Esophagus squamous epithelium (tissue), 5 donors: ENCODE measurements at regions not wholly inside any gene's neighbourhood (a gene's known extent, or its start where the extent isn't known, plus 50 kb on each side); places are given as distances from the start of the nearest gene placed in this dataset.

ENCODE experiments used
- DNase-seq: peaks from one replicate; lab custom pipeline; 2025; lab: John Stamatoyannopoulos, UW
- H3K27ac ChIP-seq, 4 donors: fragments of 200-600 bp; sonication (generic); one replicate each; pipeline ENCODE4 v1.5.1; 2016 to 2019; ENCODE audit warnings: mild to moderate bottlenecking in 1 of 4
- H3K27me3 ChIP-seq, 4 donors: fragments of 200-600 bp; sonication (generic); 1 replicate in 3 of 4; 2 replicates in 1 of 4; pipeline versions ENCODE4 v1.5.1 to v1.6.0; 2017 to 2021; ENCODE audit warnings: antibody characterized with exemption in 1 of 4
- H3K36me3 ChIP-seq, 3 donors: fragments of 200-600 bp; sonication (generic); one replicate each; pipeline ENCODE4 v1.5.1; 2016 to 2019
- H3K4me1 ChIP-seq, 3 donors: fragments of 200-600 bp; sonication (generic); one replicate each; pipeline ENCODE4 v1.5.1; 2017 to 2019
- H3K4me3 ChIP-seq, 4 donors: fragments of 200-600 bp; sonication (generic); 1 replicate in 3 of 4; 2 replicates in 1 of 4; pipeline ENCODE4 v1.5.1; 2016 to 2019; ENCODE audit warnings: mild to moderate bottlenecking in 2 of 4, moderate library complexity in 1 of 4
- H3K9me3 ChIP-seq, 3 donors: fragments of 200-600 bp; sonication (generic); one replicate each; pipeline ENCODE4 v1.5.1; 2016 to 2019
- POLR2A ChIP-seq, 4 donors: fragments of 450-650 bp; IDR thresholded peaks; one replicate each; pipeline ENCODE4 v1.6.1; 2017; ENCODE audit warnings: antibody characterized with exemption in 4 of 4, mild to moderate bottlenecking in 4 of 4, moderate library complexity in 3 of 4
- WGBS, 2 donors: methylation state at CpG; one replicate each; pipeline ENCODE4 v1.1.5; 2018; 5-methylcytosine and 5-hydroxymethylcytosine counted together
- intact Hi-C: fragments of 100-400 bp; cut with DNase I; formaldehyde crosslinking; loops from one replicate; pipeline ENCODE4 v1.15.0; 2022
- TF ChIP-seq, protein P1 (sequence below), 6 experiments: fragments of 450-650 bp in 4 of 6; fragments of 200-600 bp in 2 of 6; sonication (generic) in 2 of 6; IDR thresholded peaks; one replicate each; pipeline ENCODE4 v1.5.1; 2016 to 2019; ENCODE audit warnings: antibody characterized with exemption in 6 of 6, mild to moderate bottlenecking in 4 of 6, moderate library complexity in 4 of 6
- donor health status: DM: yes; HTN: yes; CAD: no.

DNA sequence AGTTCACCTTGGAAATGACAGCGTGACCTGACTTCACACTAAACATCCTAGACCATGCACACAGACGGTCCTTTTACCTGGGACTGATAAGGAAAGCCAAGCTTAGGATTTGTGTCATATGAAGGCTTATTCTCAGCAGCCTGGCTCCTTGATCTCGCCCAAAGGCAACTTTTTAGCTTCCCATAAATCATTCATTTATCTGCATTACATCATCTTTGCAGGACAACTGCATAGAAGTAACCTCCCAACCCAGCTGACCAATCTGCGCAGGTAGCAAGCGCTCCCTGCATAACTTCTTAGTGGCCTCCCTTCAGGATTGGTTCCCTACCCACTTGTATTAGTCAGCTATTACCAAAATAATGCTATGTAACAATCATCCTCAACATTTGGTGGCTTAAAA lies 389.9 kb upstream of the PROK2 start:
- Histone ChIP-seq H3K27ac (peak overlapping the region in 1 of 4 donors; percentile 1), H3K27me3 (peaks cover 0 to 13% (median 0%) of the 10 kb centered on the region in 4 donors), H3K4me3 (no peak overlapping the region), H3K9me3 (no peaks in the 10 kb centered on the region), H3K4me1 (peaks cover 12 to 49% (median 22%) of the 10 kb centered on the region in 3 donors), H3K36me3 (no peaks in the 10 kb centered on the region)
- TF ChIP-seq, protein P1, sequence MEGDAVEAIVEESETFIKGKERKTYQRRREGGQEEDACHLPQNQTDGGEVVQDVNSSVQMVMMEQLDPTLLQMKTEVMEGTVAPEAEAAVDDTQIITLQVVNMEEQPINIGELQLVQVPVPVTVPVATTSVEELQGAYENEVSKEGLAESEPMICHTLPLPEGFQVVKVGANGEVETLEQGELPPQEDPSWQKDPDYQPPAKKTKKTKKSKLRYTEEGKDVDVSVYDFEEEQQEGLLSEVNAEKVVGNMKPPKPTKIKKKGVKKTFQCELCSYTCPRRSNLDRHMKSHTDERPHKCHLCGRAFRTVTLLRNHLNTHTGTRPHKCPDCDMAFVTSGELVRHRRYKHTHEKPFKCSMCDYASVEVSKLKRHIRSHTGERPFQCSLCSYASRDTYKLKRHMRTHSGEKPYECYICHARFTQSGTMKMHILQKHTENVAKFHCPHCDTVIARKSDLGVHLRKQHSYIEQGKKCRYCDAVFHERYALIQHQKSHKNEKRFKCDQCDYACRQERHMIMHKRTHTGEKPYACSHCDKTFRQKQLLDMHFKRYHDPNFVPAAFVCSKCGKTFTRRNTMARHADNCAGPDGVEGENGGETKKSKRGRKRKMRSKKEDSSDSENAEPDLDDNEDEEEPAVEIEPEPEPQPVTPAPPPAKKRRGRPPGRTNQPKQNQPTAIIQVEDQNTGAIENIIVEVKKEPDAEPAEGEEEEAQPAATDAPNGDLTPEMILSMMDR (IDR thresholded peaks at IDR 0.05) = no peak
- TF ChIP-seq POLR2A (IDR thresholded peaks at IDR 0.05) = no peak
- 84 to 85% methylated on average over 5 of the region's 5 CpGs for WGBS, 2 donors
- intact Hi-C loops = no loop called here
- DNase-seq = no peak

DNA sequence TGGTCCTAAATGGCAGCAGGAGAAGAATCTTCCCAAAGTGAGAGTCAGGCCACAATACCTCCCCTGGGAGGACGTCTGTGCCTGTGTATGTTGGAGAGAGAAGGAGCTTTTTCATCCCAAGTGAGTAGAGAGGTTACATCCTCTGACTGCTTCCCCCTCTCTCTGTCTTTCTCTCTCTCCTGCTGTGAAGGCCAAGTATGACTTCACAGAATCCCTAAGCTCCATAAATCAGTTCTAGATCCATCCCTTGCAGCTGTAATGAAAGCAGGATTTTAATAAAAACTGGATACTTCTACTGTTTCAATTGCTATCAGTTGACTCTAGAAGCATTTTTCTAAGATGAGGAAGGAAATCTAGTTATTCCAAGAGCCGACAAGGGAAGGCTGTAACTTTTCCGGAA lies 389.1 kb upstream of the PROK2 start:
- intact Hi-C loops = no loop called here
- H3K27ac ChIP-seq = peak overlapping the region in 2 of 4 donors; percentile 1 to 25

DNA sequence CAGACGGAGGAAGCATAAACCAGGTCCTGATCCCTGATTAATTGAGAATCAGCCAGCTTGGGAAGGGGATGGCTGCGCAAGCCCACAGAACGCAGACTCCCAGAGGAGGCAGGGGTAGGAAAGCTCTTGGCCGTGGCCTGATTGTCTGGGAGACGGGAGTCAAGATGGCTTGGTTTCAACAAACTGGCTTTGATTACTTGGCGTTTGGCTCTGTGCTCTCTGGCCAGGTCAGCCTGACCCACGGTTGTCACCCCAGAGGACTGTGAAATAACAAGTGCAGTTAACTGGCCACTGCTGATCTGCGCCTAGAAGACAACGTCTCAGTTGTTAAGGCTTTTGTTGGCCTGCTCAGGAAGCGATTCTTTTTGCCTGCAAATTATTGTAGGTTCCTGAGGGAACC lies 387.0 kb upstream of the PROK2 start:
- no peak for TF ChIP-seq POLR2A (IDR thresholded peaks at IDR 0.05)
- TF ChIP-seq, protein P1 (IDR thresholded peaks at IDR 0.05) = no peak
- peak overlapping the region; percentile 8 to 84 (median 78) for H3K27ac ChIP-seq
- H3K4me1 ChIP-seq = peaks cover 4 to 37% (median 11%) of the 10 kb centered on the region in 3 donors
- DNase-seq = no peak
- H3K36me3 ChIP-seq = no peaks in the 10 kb centered on the region
- no peaks in the 10 kb centered on the region for H3K9me3 ChIP-seq
- WGBS, 2 donors = 43 to 88% methylated on average over 10 of the region's 10 CpGs
- intact Hi-C loops = no loop called here
- H3K4me3 ChIP-seq = peak overlapping the region in 1 of 4 donors; percentile 19
- peaks cover 0 to 4% (median 0%) of the 10 kb centered on the region in 4 donors for H3K27me3 ChIP-seq

More for the DNA sequence above, 389.1 kb upstream of the PROK2 start:
- no peaks in the 10 kb centered on the region for H3K9me3 ChIP-seq
- TF ChIP-seq, protein P1 (IDR thresholded peaks at IDR 0.05) = no peak
- no peak for TF ChIP-seq POLR2A (IDR thresholded peaks at IDR 0.05)
- peaks cover 0 to 13% (median 0%) of the 10 kb centered on the region in 4 donors for H3K27me3 ChIP-seq
- H3K4me1 ChIP-seq = peaks cover 12 to 49% (median 22%) of the 10 kb centered on the region in 3 donors
- 47 to 54% methylated on average over 2 to 3 of the region's 3 CpGs for WGBS, 2 donors
- H3K4me3 ChIP-seq = no peak overlapping the region
- no peaks in the 10 kb centered on the region for H3K36me3 ChIP-seq
- DNase-seq = no peak

DNA sequence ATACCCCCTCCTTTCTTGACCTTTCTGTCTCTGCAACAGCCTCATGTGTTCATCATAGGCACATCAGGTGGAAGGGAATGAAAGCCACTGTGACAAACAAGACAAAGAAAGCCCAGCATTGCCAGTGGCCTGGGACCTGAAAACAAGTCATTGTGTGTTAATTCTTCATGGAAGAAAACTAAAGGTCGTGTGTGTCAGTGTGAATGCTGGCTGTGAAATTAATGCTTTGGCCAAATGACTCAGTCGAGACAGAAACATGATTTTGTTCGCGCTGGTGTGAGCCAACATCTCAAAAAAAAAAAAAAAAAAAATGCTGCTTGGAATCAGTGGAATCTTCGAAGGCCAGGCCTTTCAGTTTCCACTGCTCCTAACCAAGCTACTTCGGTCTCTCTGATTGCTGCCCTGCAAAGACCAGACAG lies 386.5 kb upstream of the PROK2 start:
- Histone ChIP-seq H3K4me1 (peaks cover 0 to 32% (median 8%) of the 10 kb centered on the region in 3 donors), H3K9me3 (no peaks in the 10 kb centered on the region), H3K27me3 (no peaks in the 10 kb centered on the region), H3K4me3 (peak overlapping the region in 1 of 4 donors; percentile 19), H3K36me3 (no peaks in the 10 kb centered on the region), H3K27ac (peak overlapping the region; percentile 8 to 84 (median 78))
- intact Hi-C loops = no loop called here
- no peak for DNase-seq
- TF ChIP-seq POLR2A (IDR thresholded peaks at IDR 0.05) = no peak
- TF ChIP-seq, protein P1 (IDR thresholded peaks at IDR 0.05) = no peak
- 31 to 32% methylated on average over 6 of the region's 6 CpGs for WGBS, 2 donors

DNA sequence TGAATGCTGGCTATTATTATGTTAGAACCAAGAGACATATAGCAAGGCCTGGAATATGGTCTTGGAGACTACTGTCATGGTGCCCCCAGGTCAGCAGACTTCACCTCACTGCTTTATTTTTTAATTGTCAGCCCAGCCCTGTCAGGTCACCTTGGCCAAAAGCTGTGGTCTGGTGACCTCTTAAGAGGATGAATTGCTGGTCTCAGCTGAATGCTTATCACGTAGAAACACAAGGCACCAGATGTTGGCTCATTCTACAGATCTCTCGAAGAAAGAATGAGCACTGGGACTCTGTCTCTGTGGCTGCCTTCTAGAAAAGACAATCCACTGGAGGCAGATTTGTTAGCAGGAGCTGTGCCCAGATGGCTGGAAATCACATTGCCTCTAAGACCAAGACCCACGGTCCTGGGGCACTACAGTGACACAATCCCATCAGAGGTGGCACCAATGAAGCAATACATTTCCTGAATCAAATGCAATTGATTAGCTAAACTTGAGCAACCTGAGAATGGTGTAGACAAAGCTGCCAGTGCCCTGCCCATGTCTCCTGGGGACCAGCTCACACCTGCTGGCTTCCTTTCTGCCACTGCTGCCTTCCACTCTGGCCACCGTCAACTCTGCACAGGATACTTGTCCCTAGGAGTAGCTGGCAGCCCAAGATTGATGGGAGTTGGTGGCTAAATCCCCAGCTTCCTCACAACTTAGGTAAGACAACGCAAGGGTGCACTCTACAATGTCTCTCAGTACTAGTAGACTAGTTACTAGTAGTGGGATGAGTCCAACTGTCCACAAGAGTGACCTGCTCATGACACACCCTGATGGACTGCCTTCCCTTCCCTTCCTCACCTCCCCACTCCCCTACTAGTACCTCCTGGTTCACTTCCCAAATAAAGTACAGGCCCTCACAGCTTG lies 384.9 kb upstream of the PROK2 start:
- WGBS, 2 donors = 92 to 100% methylated on average over 4 to 5 of the region's 5 CpGs
- intact Hi-C loops = no loop called here

More for the DNA sequence above, 384.9 kb upstream of the PROK2 start:
- no peaks in the 10 kb centered on the region for H3K27me3 ChIP-seq
- no peak overlapping the region for H3K4me3 ChIP-seq
- H3K27ac ChIP-seq = no peak overlapping the region
- DNase-seq = no peak
- TF ChIP-seq POLR2A (IDR thresholded peaks at IDR 0.05) = no peak
- TF ChIP-seq, protein P1 (IDR thresholded peaks at IDR 0.05) = no peak
- H3K36me3 ChIP-seq = no peaks in the 10 kb centered on the region
- H3K9me3 ChIP-seq = no peaks in the 10 kb centered on the region
- H3K4me1 ChIP-seq = peaks cover 0 to 28% (median 8%) of the 10 kb centered on the region in 3 donors
